CD8-positive, alpha-beta memory T cell (primary cell): ENCODE measurements at regions not wholly inside any gene's neighbourhood (a gene's known extent, or its start where the extent isn't known, plus 50 kb on each side); places are given as distances from the start of the nearest gene placed in this dataset.

Experiments
- CTCF ChIA-PET: fragments of 350-600 bp; sonication (Branson Sonifier 250); formaldehyde crosslinking; loops from one replicate; lab custom pipeline; 2021; ENCODE audit warnings: antibody characterized with exemption; lab: Charles Lee
- POLR2A ChIA-PET: fragments of 350-600 bp; sonication (Branson Sonifier 250); formaldehyde crosslinking; loops from one replicate; lab custom pipeline; 2021; ENCODE audit warnings: antibody characterized with exemption; lab: Charles Lee
- DNase-seq, 5 donors: peaks; one replicate each; pipeline versions ENCODE4 v3.0.0 to v3.0.0-alpha.2; 2020 to 2022; ENCODE audit warnings: mixed read lengths in 1 of 5
- H3K27ac ChIP-seq: one replicate; pipeline ENCODE4 v1.7.0; 2013; ENCODE audit warnings: low read depth, mild to moderate bottlenecking, low read length, moderate library complexity
- H3K27me3 ChIP-seq: 2 replicates; pipeline ENCODE4 v1.7.0; 2013; ENCODE audit warnings: low read length, mild to moderate bottlenecking; ENCODE audit not compliant: insufficient read depth, poor library complexity, severe bottlenecking
- H3K36me3 ChIP-seq: 2 replicates; pipeline ENCODE4 v1.7.0; 2013; ENCODE audit warnings: mild to moderate bottlenecking, low read length, moderate library complexity; ENCODE audit not compliant: insufficient read depth
- H3K4me1 ChIP-seq: 2 replicates; pipeline ENCODE4 v1.7.0; 2013; ENCODE audit warnings: mild to moderate bottlenecking, low read length, moderate library complexity; ENCODE audit not compliant: insufficient read depth
- H3K4me3 ChIP-seq: 2 replicates; pipeline ENCODE4 v1.7.0; 2013; ENCODE audit warnings: mild to moderate bottlenecking, low read length
- H3K9me3 ChIP-seq: 2 replicates; pipeline ENCODE4 v1.7.0; 2013; ENCODE audit warnings: mild to moderate bottlenecking, low read length
- H3K27ac Mint-ChIP-seq, 8 donors: one replicate each; pipeline ENCODE4 v1.8.0; 2020 to 2021; ENCODE audit warnings: mixed read lengths in 8 of 8, mild to moderate bottlenecking in 6 of 8, inconsistent platforms in 3 of 8, moderate library complexity in 3 of 8
- H3K27me3 Mint-ChIP-seq, 2 donors: one replicate each; pipeline ENCODE4 v1.8.0; 2020 to 2021; ENCODE audit warnings: mixed read lengths in 2 of 2, mild to moderate bottlenecking in 1 of 2, moderate library complexity in 1 of 2
- H3K36me3 Mint-ChIP-seq, 3 donors: one replicate each; pipeline ENCODE4 v1.8.0; 2020 to 2021; ENCODE audit warnings: mixed read lengths in 3 of 3, inconsistent platforms in 1 of 3, mild to moderate bottlenecking in 1 of 3
- H3K4me1 Mint-ChIP-seq, 3 donors: one replicate each; pipeline ENCODE4 v1.8.0; 2020 to 2021; ENCODE audit warnings: mixed read lengths in 3 of 3, inconsistent platforms in 1 of 3, mild to moderate bottlenecking in 1 of 3
- H3K4me3 Mint-ChIP-seq, 7 donors: one replicate each; pipeline ENCODE4 v1.8.0; 2020 to 2021; ENCODE audit warnings: mixed read lengths in 7 of 7, mild to moderate bottlenecking in 6 of 7, moderate library complexity in 4 of 7, inconsistent platforms in 2 of 7
- H3K9me3 Mint-ChIP-seq, 5 donors: one replicate each; pipeline ENCODE4 v1.8.0; 2020 to 2022; ENCODE audit warnings: mixed read lengths in 5 of 5, mild to moderate bottlenecking in 3 of 5, moderate library complexity in 2 of 5, inconsistent platforms in 1 of 5

DNA sequence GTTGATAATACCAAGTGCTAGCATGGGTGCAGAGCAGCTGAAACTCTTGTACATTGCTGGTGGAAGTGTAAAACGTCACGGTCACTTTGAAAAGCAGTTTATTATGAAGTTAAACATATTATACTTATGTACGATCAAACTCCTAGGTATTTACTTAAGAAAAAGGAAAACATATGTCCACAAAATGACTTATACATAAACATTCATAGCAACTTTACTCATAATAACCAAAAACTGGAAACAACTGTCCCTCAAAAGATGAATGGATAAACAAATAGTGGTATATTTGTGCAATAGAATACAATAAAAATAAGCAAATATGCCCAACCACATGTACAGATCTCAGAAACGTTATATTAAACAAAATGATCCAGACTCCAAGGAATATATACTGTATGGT is 92.3 kb upstream of the TRIO start:
- Histone ChIP-seq H3K27ac (no peak overlapping the region), H3K4me1 (no peaks in the 10 kb centered on the region), H3K9me3 (no peaks in the 10 kb centered on the region), H3K36me3 (no peaks in the 10 kb centered on the region), H3K4me3 (no peak overlapping the region), H3K27me3 (no peaks in the 10 kb centered on the region)
- POLR2A ChIA-PET = no interaction called here
- H3K36me3 Mint-ChIP-seq = no peaks in the 10 kb centered on the region
- no peaks in the 10 kb centered on the region for H3K4me1 Mint-ChIP-seq
- H3K27me3 Mint-ChIP-seq = peaks cover 0 to 7% of the 10 kb centered on the region in 2 donors
- H3K9me3 Mint-ChIP-seq = peaks cover 0 to 6% (median 3%) of the 10 kb centered on the region in 5 donors
- no peak for DNase-seq
- CTCF ChIA-PET = no interaction called here
- no peak overlapping the region for H3K4me3 Mint-ChIP-seq
- H3K27ac Mint-ChIP-seq = no peak overlapping the region

DNA sequence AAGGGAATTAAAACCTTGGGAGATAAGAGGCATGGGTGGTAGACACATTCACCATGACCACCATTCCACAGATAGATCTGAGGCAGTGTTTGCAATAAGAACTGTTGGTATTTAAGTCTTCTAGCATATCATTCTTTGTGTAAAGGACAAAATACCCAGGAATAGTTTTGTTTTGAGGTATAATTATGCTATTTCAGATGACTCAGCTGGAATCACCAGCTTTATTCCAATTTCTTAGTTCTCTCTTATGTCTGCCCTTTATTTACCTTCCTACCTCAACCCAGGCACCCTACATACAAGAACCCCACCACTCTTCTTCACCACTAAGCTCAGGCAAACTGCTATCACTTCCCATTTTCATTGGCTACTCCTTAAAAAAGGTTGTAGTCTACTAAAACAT is 94.7 kb upstream of the TRIO start:
- H3K9me3 Mint-ChIP-seq = peaks cover 0 to 3% (median 2%) of the 10 kb centered on the region in 5 donors
- no peaks in the 10 kb centered on the region for H3K4me1 ChIP-seq
- peaks cover 0 to 5% of the 10 kb centered on the region in 2 donors for H3K27me3 Mint-ChIP-seq

DNA sequence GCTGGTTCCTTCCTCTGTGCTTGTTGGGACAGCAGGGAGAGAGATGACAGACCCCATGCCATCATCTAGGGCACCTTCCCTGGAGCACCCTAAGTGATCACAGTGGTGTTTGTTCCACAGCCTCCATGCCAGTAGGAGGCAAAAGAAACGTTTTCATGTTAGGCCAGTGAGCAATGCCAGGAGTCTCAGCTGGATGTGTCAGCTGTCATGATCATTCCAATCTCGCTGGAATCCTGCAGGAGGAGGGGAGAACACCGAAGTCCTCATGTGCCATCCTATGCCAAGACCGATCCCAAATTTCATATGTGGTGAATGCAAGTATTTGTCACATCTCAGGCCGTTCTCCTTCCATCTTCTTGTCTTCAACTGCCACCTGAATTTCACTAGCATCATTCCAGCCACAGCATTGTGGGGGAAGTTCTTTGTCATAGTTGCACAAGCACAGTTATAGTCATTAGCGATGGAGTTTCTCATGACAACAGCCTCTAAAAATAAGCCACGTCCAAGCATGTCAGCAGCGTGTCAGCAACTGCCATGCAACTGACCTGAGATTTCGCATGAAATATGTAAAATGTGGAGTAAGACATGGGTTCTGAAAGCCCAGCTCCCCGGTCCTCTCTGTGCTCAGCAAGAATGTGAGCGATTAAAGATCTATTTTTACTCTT is 97.2 kb upstream of the DNAH5 start:
- Histone ChIP-seq H3K36me3 (no peaks in the 10 kb centered on the region), H3K4me3 (no peak overlapping the region), H3K4me1 (no peaks in the 10 kb centered on the region), H3K27me3 (no peaks in the 10 kb centered on the region), H3K27ac (no peak overlapping the region), H3K9me3 (no peaks in the 10 kb centered on the region)
- no peak overlapping the region for H3K4me3 Mint-ChIP-seq
- ChIA-PET POLR2A (no interaction called here), CTCF (no interaction called here)
- no peak for DNase-seq
- no peaks in the 10 kb centered on the region for H3K36me3 Mint-ChIP-seq
- no peaks in the 10 kb centered on the region for H3K4me1 Mint-ChIP-seq
- H3K27ac Mint-ChIP-seq = no peak overlapping the region
- peaks cover 0 to 4% of the 10 kb centered on the region in 2 donors for H3K27me3 Mint-ChIP-seq
- H3K9me3 Mint-ChIP-seq = peaks cover 0 to 5% (median 1%) of the 10 kb centered on the region in 5 donors

More for the DNA sequence above, 94.7 kb upstream of the TRIO start:
- CTCF ChIA-PET = no interaction called here
- Histone ChIP-seq H3K9me3 (no peaks in the 10 kb centered on the region), H3K36me3 (no peaks in the 10 kb centered on the region), H3K27me3 (no peaks in the 10 kb centered on the region), H3K4me3 (no peak overlapping the region), H3K27ac (no peak overlapping the region)
- Mint-ChIP-seq H3K4me3 (peak overlapping the region in 1 of 7 donors; percentile 51), H3K4me1 (no peaks in the 10 kb centered on the region), H3K36me3 (no peaks in the 10 kb centered on the region), H3K27ac (no peak overlapping the region)
- POLR2A ChIA-PET = no interaction called here
- no peak for DNase-seq

DNA sequence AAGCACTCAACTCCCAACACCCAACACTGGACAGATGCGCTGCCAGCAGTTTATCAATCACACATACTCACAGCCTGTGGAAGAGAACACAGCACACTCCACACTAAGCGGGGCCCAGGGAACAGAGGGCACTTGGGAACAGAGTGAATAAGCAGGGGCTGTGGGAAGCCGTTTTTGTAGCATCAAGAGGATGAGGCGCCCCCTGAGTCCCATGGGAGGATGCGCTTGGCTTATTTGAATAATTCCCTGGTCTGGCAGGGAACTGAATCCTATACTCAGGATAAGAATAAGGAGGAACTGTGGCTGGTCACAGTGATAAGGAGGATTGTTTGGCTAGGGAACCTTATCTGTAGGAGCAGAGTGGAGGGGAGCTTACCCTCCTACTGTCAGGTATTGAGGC is 96.1 kb upstream of the DNAH5 start:
- H3K4me1 ChIP-seq = no peaks in the 10 kb centered on the region
- no peaks in the 10 kb centered on the region for H3K36me3 ChIP-seq
- H3K4me3 ChIP-seq = no peak overlapping the region
- Mint-ChIP-seq H3K9me3 (peaks cover 0 to 5% (median 1%) of the 10 kb centered on the region in 5 donors), H3K4me1 (peaks cover 0 to 6% (median 0%) of the 10 kb centered on the region in 3 donors), H3K27me3 (peaks cover 0 to 4% of the 10 kb centered on the region in 2 donors), H3K27ac (no peak overlapping the region), H3K4me3 (no peak overlapping the region), H3K36me3 (no peaks in the 10 kb centered on the region)
- ChIA-PET CTCF (no interaction called here), POLR2A (no interaction called here)
- H3K27me3 ChIP-seq = no peaks in the 10 kb centered on the region
- DNase-seq = no peak
- no peaks in the 10 kb centered on the region for H3K9me3 ChIP-seq
- H3K27ac ChIP-seq = no peak overlapping the region

DNA sequence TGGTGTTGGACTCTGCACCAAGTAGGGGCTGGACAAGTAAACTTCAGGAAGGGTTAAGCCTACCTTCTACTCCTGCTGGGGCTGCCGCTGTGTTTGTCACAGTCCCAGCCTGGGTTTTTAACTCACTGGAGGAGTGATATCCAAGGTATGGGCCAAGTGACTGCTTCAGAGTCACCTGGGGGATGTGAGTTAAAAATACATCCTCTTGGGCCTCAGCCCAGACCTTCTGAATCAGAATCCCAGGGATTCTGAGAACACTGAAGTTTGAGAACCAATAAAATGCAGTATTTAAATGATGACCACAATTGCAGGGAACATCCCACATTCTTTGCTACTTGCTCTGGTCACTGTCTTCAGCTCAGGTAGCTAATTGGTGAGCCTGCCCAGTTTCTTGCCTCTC is 95.1 kb upstream of the DNAH5 start:
- no peaks in the 10 kb centered on the region for H3K27me3 ChIP-seq
- peaks cover 0 to 5% (median 2%) of the 10 kb centered on the region in 5 donors for H3K9me3 Mint-ChIP-seq
- peaks cover 0 to 9% (median 0%) of the 10 kb centered on the region in 3 donors for H3K4me1 Mint-ChIP-seq
- no peak overlapping the region for H3K27ac ChIP-seq
- H3K27ac Mint-ChIP-seq = no peak overlapping the region
- POLR2A ChIA-PET = no interaction called here
- no peak overlapping the region for H3K4me3 ChIP-seq
- CTCF ChIA-PET = no interaction called here
- no peaks in the 10 kb centered on the region for H3K9me3 ChIP-seq
- H3K36me3 ChIP-seq = no peaks in the 10 kb centered on the region
- no peak for DNase-seq
- H3K36me3 Mint-ChIP-seq = no peaks in the 10 kb centered on the region
- H3K4me1 ChIP-seq = no peaks in the 10 kb centered on the region
- H3K27me3 Mint-ChIP-seq = peaks cover 0 to 6% of the 10 kb centered on the region in 2 donors
- H3K4me3 Mint-ChIP-seq = no peak overlapping the region

DNA sequence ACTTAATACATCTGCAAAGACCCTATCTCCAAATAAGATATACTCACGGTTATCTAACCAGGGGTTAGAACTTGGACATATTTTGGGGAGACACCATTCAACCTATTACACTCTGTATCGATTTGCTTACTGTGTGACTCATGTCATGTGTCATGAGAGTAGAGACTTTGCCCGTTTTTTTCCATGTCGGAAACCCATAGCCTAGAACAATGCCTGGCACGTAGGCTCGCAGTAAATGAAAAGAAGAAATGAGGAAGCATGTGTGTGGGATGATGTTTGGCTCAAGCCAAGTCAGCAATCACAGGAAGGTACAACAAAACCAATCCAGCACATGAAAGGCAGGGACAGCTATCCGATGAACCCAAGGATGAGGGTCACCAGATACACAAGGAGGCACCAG is 94.6 kb upstream of the DNAH5 start:
- Histone ChIP-seq H3K27ac (no peak overlapping the region), H3K4me3 (no peak overlapping the region), H3K36me3 (no peaks in the 10 kb centered on the region), H3K4me1 (no peaks in the 10 kb centered on the region), H3K9me3 (no peaks in the 10 kb centered on the region), H3K27me3 (no peaks in the 10 kb centered on the region)
- H3K4me1 Mint-ChIP-seq = peaks cover 0 to 9% (median 0%) of the 10 kb centered on the region in 3 donors
- peaks cover 0 to 8% (median 2%) of the 10 kb centered on the region in 5 donors for H3K9me3 Mint-ChIP-seq
- CTCF ChIA-PET = no interaction called here
- peaks cover 0 to 9% of the 10 kb centered on the region in 2 donors for H3K27me3 Mint-ChIP-seq
- no peaks in the 10 kb centered on the region for H3K36me3 Mint-ChIP-seq
- POLR2A ChIA-PET = no interaction called here
- H3K27ac Mint-ChIP-seq = no peak overlapping the region
- no peak overlapping the region for H3K4me3 Mint-ChIP-seq
- DNase-seq = no peak

DNA sequence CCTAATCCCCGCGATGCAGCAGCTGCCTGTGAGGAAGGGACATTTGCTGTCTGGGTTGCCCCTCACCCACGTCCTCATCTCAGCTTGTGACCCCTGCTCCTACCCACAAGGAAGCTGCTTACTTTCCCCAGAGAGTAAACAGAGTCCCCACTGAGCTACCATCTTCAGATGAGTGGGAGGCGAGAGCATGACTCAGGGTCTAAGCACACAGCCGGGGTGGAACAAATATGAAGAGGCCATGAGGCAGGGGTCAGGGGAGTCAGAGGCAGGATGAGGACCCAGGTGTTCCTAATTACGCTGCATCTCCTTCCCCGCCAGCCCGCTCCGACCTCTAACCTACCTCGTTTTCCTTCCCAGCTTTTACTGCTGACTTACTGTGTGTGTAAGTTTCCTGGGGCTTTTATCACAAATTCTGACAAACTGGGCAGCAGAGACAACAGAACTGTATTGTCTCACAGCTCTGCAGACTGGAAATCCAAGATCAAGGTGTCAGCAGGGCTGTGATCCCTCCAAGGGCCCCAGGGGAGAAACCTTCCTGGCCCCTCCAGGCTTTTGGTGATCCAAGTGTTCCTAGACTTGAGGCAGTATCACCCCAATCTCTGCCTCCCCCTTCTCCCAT is 94.0 kb upstream of the DNAH5 start:
- POLR2A ChIA-PET = no interaction called here
- Mint-ChIP-seq H3K4me3 (no peak overlapping the region), H3K9me3 (peaks cover 0 to 8% (median 2%) of the 10 kb centered on the region in 5 donors), H3K4me1 (peaks cover 0 to 9% (median 0%) of the 10 kb centered on the region in 3 donors), H3K27ac (no peak overlapping the region), H3K36me3 (no peaks in the 10 kb centered on the region), H3K27me3 (peaks cover 0 to 9% of the 10 kb centered on the region in 2 donors)
- CTCF ChIA-PET = no interaction called here
- no peak overlapping the region for H3K4me3 ChIP-seq
- H3K27ac ChIP-seq = no peak overlapping the region
- no peaks in the 10 kb centered on the region for H3K4me1 ChIP-seq
- no peak for DNase-seq
- no peaks in the 10 kb centered on the region for H3K36me3 ChIP-seq
- H3K9me3 ChIP-seq = no peaks in the 10 kb centered on the region
- H3K27me3 ChIP-seq = no peaks in the 10 kb centered on the region

DNA sequence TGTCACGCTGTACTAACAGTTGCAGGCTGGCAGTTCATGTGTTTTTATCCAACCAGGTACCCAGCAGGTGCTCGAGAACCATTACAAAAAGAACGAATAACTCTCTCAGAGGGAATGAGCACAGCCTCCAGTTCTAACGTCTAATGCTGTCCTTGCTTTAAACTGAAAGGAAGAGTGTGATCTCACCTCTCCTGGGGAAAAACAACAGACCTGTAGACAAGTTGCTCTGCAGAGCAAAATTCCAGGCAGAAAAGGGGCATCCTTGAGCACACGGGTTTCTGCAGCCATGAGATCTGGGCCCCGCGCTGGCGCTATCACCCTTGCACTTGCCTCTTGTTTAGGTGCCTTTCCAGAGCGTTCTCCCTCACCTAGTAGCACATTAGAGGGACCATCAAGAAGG is 92.5 kb upstream of the DNAH5 start:
- Mint-ChIP-seq H3K27ac (no peak overlapping the region), H3K27me3 (peaks cover 0 to 9% of the 10 kb centered on the region in 2 donors), H3K4me1 (peaks cover 0 to 9% (median 0%) of the 10 kb centered on the region in 3 donors), H3K36me3 (no peaks in the 10 kb centered on the region), H3K4me3 (no peak overlapping the region), H3K9me3 (peaks cover 0 to 8% (median 2%) of the 10 kb centered on the region in 5 donors)
- no peaks in the 10 kb centered on the region for H3K27me3 ChIP-seq
- no peak for DNase-seq
- no peaks in the 10 kb centered on the region for H3K36me3 ChIP-seq
- H3K27ac ChIP-seq = no peak overlapping the region
- H3K4me1 ChIP-seq = no peaks in the 10 kb centered on the region
- ChIA-PET CTCF (no interaction called here), POLR2A (no interaction called here)
- no peaks in the 10 kb centered on the region for H3K9me3 ChIP-seq
- H3K4me3 ChIP-seq = no peak overlapping the region
